ENCODE measurements at regions not wholly inside any gene's neighbourhood (a gene's known extent, or its start where the extent isn't known, plus 50 kb on each side); places are given as distances from the start of the nearest gene placed in this dataset.

GRCh38 chr21:28798798-28799197, 193.9 kb downstream of the LTN1 start:
- no peak overlapping the region for H3K14ac ChIP-seq (ENCODE audit: low read length in 2 of 2)
- no peak overlapping the region for H2BK120ac ChIP-seq (ENCODE audit: low read depth, low read length)
- no peaks in the 10 kb centered on the region for H3K79me1 ChIP-seq (replicated peaks; ENCODE audit: low read length, poor library complexity, severe bottlenecking)
- H2BK5ac ChIP-seq (ENCODE audit: low read depth, low read length, poor library complexity, severe bottlenecking), result no peak overlapping the region
- no peak overlapping the region for H3K18ac ChIP-seq (ENCODE audit: low read depth in 1 of 2, low read length in 2 of 2)
- H3K9me3 ChIP-seq (ENCODE audit: control insufficient read depth, low read length), result no peaks in the 10 kb centered on the region
- H3K4ac ChIP-seq (ENCODE audit: low read depth in 1 of 2, low read length in 2 of 2), result no peak overlapping the region
- no peak overlapping the region for H3K9ac ChIP-seq (ENCODE audit: low read length)
- no peaks in the 10 kb centered on the region for H3K27me3 ChIP-seq (ENCODE audit: control insufficient read depth in 1 of 2, insufficient read depth in 1 of 2, low read length in 2 of 2)
- DNase-seq, result no peak
- 67% methylated on average over 1 of the region's 1 CpG for WGBS
- H4K91ac ChIP-seq (ENCODE audit: low read length), result no peak overlapping the region
- H3K4me1 ChIP-seq (ENCODE audit: control insufficient read depth, insufficient read depth, low read depth, low read length), result no peaks in the 10 kb centered on the region
- H2BK15ac ChIP-seq (ENCODE audit: low read depth, poor library complexity, severe bottlenecking), result no peak overlapping the region
- H3K36me3 ChIP-seq (ENCODE audit: control insufficient read depth in 1 of 2, insufficient read depth in 2 of 2, low read depth in 1 of 2, low read length in 2 of 2), result no peaks in the 10 kb centered on the region
- no peak overlapping the region for H3K23ac ChIP-seq (ENCODE audit: low read length in 2 of 2)
- no peak overlapping the region for H2AFZ ChIP-seq (ENCODE audit: low read depth, low read length)
- H3K27ac ChIP-seq (ENCODE audit: low read length, poor library complexity, severe bottlenecking), result no peak overlapping the region
- H2AK5ac ChIP-seq (ENCODE audit: low read length, severe bottlenecking), result no peak overlapping the region
- no peak overlapping the region for H4K8ac ChIP-seq (ENCODE audit: low read length)
- H2BK12ac ChIP-seq (ENCODE audit: low read length in 2 of 2), result no peak overlapping the region
- no peak overlapping the region for H3K4me2 ChIP-seq (ENCODE audit: low read length, poor library complexity, severe bottlenecking)
- H3K4me3 ChIP-seq (ENCODE audit: insufficient read depth in 1 of 2, low read depth in 1 of 2, low read length in 2 of 2), result no peak overlapping the region

- no peaks in the 10 kb centered on the region for H3K4me1 ChIP-seq (ENCODE audit: control insufficient read depth, insufficient read depth, low read depth, low read length)
- no peak overlapping the region for H3K14ac ChIP-seq (ENCODE audit: low read length in 2 of 2)
- no peak overlapping the region for H4K8ac ChIP-seq (ENCODE audit: low read length)
- H2BK12ac ChIP-seq (ENCODE audit: low read length in 2 of 2), result no peak overlapping the region
- 83% methylated on average over 1 of the region's 1 CpG for WGBS
- no peak for DNase-seq
- no peaks in the 10 kb centered on the region for H3K9me3 ChIP-seq (ENCODE audit: control insufficient read depth, low read length)
- no peak overlapping the region for H3K27ac ChIP-seq (ENCODE audit: low read length, poor library complexity, severe bottlenecking)
- H2AFZ ChIP-seq (ENCODE audit: low read depth, low read length), result no peak overlapping the region
- no peak overlapping the region for H3K9ac ChIP-seq (ENCODE audit: low read length)
- H3K4ac ChIP-seq (ENCODE audit: low read depth in 1 of 2, low read length in 2 of 2), result no peak overlapping the region
- H3K79me1 ChIP-seq (replicated peaks; ENCODE audit: low read length, poor library complexity, severe bottlenecking), result no peaks in the 10 kb centered on the region
- H4K91ac ChIP-seq (ENCODE audit: low read length), result no peak overlapping the region
- no peak overlapping the region for H2BK5ac ChIP-seq (ENCODE audit: low read depth, low read length, poor library complexity, severe bottlenecking)
- H3K27me3 ChIP-seq (ENCODE audit: control insufficient read depth in 1 of 2, insufficient read depth in 1 of 2, low read length in 2 of 2), result no peaks in the 10 kb centered on the region
- no peak overlapping the region for H3K23ac ChIP-seq (ENCODE audit: low read length in 2 of 2)
- H3K18ac ChIP-seq (ENCODE audit: low read depth in 1 of 2, low read length in 2 of 2), result no peak overlapping the region
- H2BK15ac ChIP-seq (ENCODE audit: low read depth, poor library complexity, severe bottlenecking), result no peak overlapping the region
- H2BK120ac ChIP-seq (ENCODE audit: low read depth, low read length), result no peak overlapping the region
- H3K4me3 ChIP-seq (ENCODE audit: insufficient read depth in 1 of 2, low read depth in 1 of 2, low read length in 2 of 2), result no peak overlapping the region
- no peak overlapping the region for H2AK5ac ChIP-seq (ENCODE audit: low read length, severe bottlenecking)
- no peak overlapping the region for H3K4me2 ChIP-seq (ENCODE audit: low read length, poor library complexity, severe bottlenecking)
- H3K36me3 ChIP-seq (ENCODE audit: control insufficient read depth in 1 of 2, insufficient read depth in 2 of 2, low read depth in 1 of 2, low read length in 2 of 2), result no peaks in the 10 kb centered on the region
Measured at GRCh38 chr21:28795251-28795650, 197.4 kb downstream of the LTN1 start.

DNA sequence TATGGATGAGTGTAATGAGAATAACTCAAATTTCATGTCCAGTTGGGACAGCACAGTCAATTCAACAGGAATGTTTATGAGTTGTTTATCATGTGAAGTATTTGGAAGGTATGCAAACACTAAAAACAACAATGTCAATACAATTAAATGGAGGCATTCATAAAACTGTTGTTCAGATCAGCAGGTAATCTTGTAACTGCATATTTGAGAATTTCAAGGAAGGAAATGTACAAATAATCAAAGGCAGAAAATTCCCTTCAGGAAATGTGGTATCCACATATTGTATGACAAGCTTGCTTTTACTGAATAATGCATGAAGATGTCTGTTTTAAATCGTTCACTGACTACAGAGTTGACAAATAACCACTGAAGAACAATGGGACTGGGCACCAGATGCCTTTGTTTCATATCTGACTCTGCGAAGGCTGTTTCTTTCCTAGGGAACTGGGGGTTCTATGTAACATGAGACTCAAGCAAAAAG, 198.3 kb downstream of the LTN1 start:
- Histone ChIP-seq H2BK120ac (ENCODE audit: low read depth, low read length) (no peak overlapping the region), H3K4me2 (ENCODE audit: low read length, poor library complexity, severe bottlenecking) (no peak overlapping the region), H2AFZ (ENCODE audit: low read depth, low read length) (no peak overlapping the region), H3K23ac (ENCODE audit: low read length in 2 of 2) (no peak overlapping the region), H3K18ac (ENCODE audit: low read depth in 1 of 2, low read length in 2 of 2) (no peak overlapping the region), H3K27me3 (ENCODE audit: control insufficient read depth in 1 of 2, insufficient read depth in 1 of 2, low read length in 2 of 2) (no peaks in the 10 kb centered on the region), H3K9me3 (ENCODE audit: control insufficient read depth, low read length) (no peaks in the 10 kb centered on the region), H2BK12ac (ENCODE audit: low read length in 2 of 2) (no peak overlapping the region), H2AK5ac (ENCODE audit: low read length, severe bottlenecking) (no peak overlapping the region), H2BK5ac (ENCODE audit: low read depth, low read length, poor library complexity, severe bottlenecking) (no peak overlapping the region), H2BK15ac (ENCODE audit: low read depth, poor library complexity, severe bottlenecking) (no peak overlapping the region), H3K14ac (ENCODE audit: low read length in 2 of 2) (no peak overlapping the region), H3K4ac (ENCODE audit: low read depth in 1 of 2, low read length in 2 of 2) (no peak overlapping the region), H3K4me3 (ENCODE audit: insufficient read depth in 1 of 2, low read depth in 1 of 2, low read length in 2 of 2) (no peak overlapping the region), H3K36me3 (ENCODE audit: control insufficient read depth in 1 of 2, insufficient read depth in 2 of 2, low read depth in 1 of 2, low read length in 2 of 2) (no peaks in the 10 kb centered on the region), H4K8ac (ENCODE audit: low read length) (no peak overlapping the region), H3K9ac (ENCODE audit: low read length) (no peak overlapping the region), H3K27ac (ENCODE audit: low read length, poor library complexity, severe bottlenecking) (no peak overlapping the region), H3K79me1 (replicated peaks; ENCODE audit: low read length, poor library complexity, severe bottlenecking) (no peaks in the 10 kb centered on the region), H3K4me1 (ENCODE audit: control insufficient read depth, insufficient read depth, low read depth, low read length) (no peaks in the 10 kb centered on the region), H4K91ac (ENCODE audit: low read length) (no peak overlapping the region)
- DNase-seq, result no peak
- 80% methylated on average over 2 of the region's 2 CpGs for WGBS

GRCh38 chr21:28793043-28793442, 199.6 kb downstream of the LTN1 start:
- Histone ChIP-seq H3K4me1 (ENCODE audit: control insufficient read depth, insufficient read depth, low read depth, low read length) (no peaks in the 10 kb centered on the region), H3K4me3 (ENCODE audit: insufficient read depth in 1 of 2, low read depth in 1 of 2, low read length in 2 of 2) (no peak overlapping the region), H3K9ac (ENCODE audit: low read length) (no peak overlapping the region), H2BK12ac (ENCODE audit: low read length in 2 of 2) (no peak overlapping the region), H4K91ac (ENCODE audit: low read length) (no peak overlapping the region), H3K9me3 (ENCODE audit: control insufficient read depth, low read length) (no peaks in the 10 kb centered on the region), H3K14ac (ENCODE audit: low read length in 2 of 2) (no peak overlapping the region), H3K27ac (ENCODE audit: low read length, poor library complexity, severe bottlenecking) (no peak overlapping the region), H2AFZ (ENCODE audit: low read depth, low read length) (no peak overlapping the region), H3K18ac (ENCODE audit: low read depth in 1 of 2, low read length in 2 of 2) (no peak overlapping the region), H3K4ac (ENCODE audit: low read depth in 1 of 2, low read length in 2 of 2) (no peak overlapping the region), H3K79me1 (replicated peaks; ENCODE audit: low read length, poor library complexity, severe bottlenecking) (no peaks in the 10 kb centered on the region), H3K23ac (ENCODE audit: low read length in 2 of 2) (no peak overlapping the region), H2BK15ac (ENCODE audit: low read depth, poor library complexity, severe bottlenecking) (no peak overlapping the region), H4K8ac (ENCODE audit: low read length) (no peak overlapping the region), H3K4me2 (ENCODE audit: low read length, poor library complexity, severe bottlenecking) (no peak overlapping the region), H2BK5ac (ENCODE audit: low read depth, low read length, poor library complexity, severe bottlenecking) (no peak overlapping the region), H2BK120ac (ENCODE audit: low read depth, low read length) (no peak overlapping the region), H3K27me3 (ENCODE audit: control insufficient read depth in 1 of 2, insufficient read depth in 1 of 2, low read length in 2 of 2) (no peaks in the 10 kb centered on the region), H2AK5ac (ENCODE audit: low read length, severe bottlenecking) (no peak overlapping the region), H3K36me3 (ENCODE audit: control insufficient read depth in 1 of 2, insufficient read depth in 2 of 2, low read depth in 1 of 2, low read length in 2 of 2) (no peaks in the 10 kb centered on the region)
- DNase-seq, result peak; percentile 42
- WGBS, result no CpG with 5 or more reads among the region's 2 CpGs
